Glutamatergic neuron (in vitro differentiated cells): ENCODE measurements at regions not wholly inside any gene's neighbourhood (a gene's known extent, or its start where the extent isn't known, plus 50 kb on each side); places are given as distances from the start of the nearest gene placed in this dataset.

Experiments
- DNase-seq: peaks from one replicate; pipeline ENCODE4 v3.0.0; 2022
- H3K27ac Mint-ChIP-seq: one replicate; pipeline ENCODE4 v1.8.0; 2020; ENCODE audit warnings: mild to moderate bottlenecking, mixed read lengths, inconsistent platforms; ENCODE audit not compliant: unreplicated experiment
- H3K27me3 Mint-ChIP-seq: one replicate; pipeline ENCODE4 v1.8.0; 2020; ENCODE audit warnings: mild to moderate bottlenecking, moderate library complexity, mixed read lengths, inconsistent platforms; ENCODE audit not compliant: unreplicated experiment
- H3K36me3 Mint-ChIP-seq: one replicate; pipeline ENCODE4 v1.8.0; 2020; ENCODE audit warnings: mild to moderate bottlenecking, mixed read lengths, inconsistent platforms; ENCODE audit not compliant: unreplicated experiment
- H3K4me1 Mint-ChIP-seq: one replicate; pipeline ENCODE4 v1.8.0; 2020; ENCODE audit warnings: mild to moderate bottlenecking, low read depth, mixed read lengths, inconsistent platforms; ENCODE audit not compliant: unreplicated experiment
- H3K4me3 Mint-ChIP-seq: one replicate; pipeline ENCODE4 v1.8.0; 2020; ENCODE audit warnings: mild to moderate bottlenecking, mixed read lengths, inconsistent platforms; ENCODE audit not compliant: unreplicated experiment
- H3K9me3 Mint-ChIP-seq: one replicate; pipeline ENCODE4 v1.8.0; 2020; ENCODE audit warnings: mild to moderate bottlenecking, moderate library complexity, mixed read lengths, inconsistent platforms; ENCODE audit not compliant: unreplicated experiment
- TF ChIP-seq, protein P1 (sequence below): fragments of 200-600 bp; sonication (generic); IDR thresholded peaks from one replicate; pipeline ENCODE4 v1.5.0; 2021; ENCODE audit not compliant: partially characterized antibody, unreplicated experiment

DNA sequence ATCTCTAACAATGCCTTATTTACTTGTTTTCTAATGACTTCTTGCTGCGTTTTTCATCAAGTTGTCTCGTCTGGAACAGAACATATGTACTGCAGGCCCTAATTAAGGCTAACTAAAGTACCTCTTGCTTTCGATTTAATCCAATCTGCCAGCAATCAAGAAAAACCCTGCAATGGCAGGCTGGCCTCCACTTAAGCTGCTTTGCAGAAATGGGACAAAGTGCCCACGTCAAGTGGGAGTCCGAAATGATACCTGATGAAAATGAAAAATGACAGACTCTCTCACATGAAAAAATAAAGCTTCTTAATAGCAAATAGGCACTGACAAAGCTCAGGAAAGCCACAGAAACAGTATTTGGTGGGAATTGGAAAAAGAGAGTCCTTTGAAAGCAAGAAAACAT lies 1454.7 kb downstream of the FAM181B start:
- Mint-ChIP-seq H3K27me3 (no peaks in the 10 kb centered on the region), H3K36me3 (peaks cover 8% of the 10 kb centered on the region), H3K4me1 (peaks cover 11% of the 10 kb centered on the region), H3K9me3 (peaks cover 2% of the 10 kb centered on the region), H3K27ac (peak overlapping the region; percentile 53), H3K4me3 (peak overlapping the region; percentile 32)
- DNase-seq = no peak
- TF ChIP-seq, protein P1, sequence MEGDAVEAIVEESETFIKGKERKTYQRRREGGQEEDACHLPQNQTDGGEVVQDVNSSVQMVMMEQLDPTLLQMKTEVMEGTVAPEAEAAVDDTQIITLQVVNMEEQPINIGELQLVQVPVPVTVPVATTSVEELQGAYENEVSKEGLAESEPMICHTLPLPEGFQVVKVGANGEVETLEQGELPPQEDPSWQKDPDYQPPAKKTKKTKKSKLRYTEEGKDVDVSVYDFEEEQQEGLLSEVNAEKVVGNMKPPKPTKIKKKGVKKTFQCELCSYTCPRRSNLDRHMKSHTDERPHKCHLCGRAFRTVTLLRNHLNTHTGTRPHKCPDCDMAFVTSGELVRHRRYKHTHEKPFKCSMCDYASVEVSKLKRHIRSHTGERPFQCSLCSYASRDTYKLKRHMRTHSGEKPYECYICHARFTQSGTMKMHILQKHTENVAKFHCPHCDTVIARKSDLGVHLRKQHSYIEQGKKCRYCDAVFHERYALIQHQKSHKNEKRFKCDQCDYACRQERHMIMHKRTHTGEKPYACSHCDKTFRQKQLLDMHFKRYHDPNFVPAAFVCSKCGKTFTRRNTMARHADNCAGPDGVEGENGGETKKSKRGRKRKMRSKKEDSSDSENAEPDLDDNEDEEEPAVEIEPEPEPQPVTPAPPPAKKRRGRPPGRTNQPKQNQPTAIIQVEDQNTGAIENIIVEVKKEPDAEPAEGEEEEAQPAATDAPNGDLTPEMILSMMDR = no peak

DNA sequence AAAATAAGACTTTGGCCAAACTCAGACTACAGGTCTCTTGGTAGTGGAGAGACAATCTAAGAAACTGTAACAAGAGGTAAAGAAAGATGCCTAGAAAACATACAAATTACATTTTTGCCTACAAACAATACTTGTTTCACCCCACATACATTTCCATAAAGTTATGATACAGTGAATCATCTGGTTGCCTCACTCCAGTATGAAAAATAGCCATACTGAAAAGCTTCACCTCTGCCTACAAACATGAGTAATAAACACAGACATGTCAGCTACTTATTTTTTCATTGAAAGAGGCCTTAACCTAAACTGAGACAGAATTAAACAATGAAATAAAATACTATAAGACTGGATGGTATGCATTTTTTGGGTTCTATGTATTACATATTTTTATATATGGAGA lies 1463.0 kb downstream of the FAM181B start:
- TF ChIP-seq, protein P1 = no peak
- no peak overlapping the region for H3K27ac Mint-ChIP-seq
- H3K4me3 Mint-ChIP-seq = no peak overlapping the region
- H3K27me3 Mint-ChIP-seq = no peaks in the 10 kb centered on the region
- no peaks in the 10 kb centered on the region for H3K9me3 Mint-ChIP-seq
- H3K36me3 Mint-ChIP-seq = no peaks in the 10 kb centered on the region
- no peak for DNase-seq
- H3K4me1 Mint-ChIP-seq = peaks cover 7% of the 10 kb centered on the region

DNA sequence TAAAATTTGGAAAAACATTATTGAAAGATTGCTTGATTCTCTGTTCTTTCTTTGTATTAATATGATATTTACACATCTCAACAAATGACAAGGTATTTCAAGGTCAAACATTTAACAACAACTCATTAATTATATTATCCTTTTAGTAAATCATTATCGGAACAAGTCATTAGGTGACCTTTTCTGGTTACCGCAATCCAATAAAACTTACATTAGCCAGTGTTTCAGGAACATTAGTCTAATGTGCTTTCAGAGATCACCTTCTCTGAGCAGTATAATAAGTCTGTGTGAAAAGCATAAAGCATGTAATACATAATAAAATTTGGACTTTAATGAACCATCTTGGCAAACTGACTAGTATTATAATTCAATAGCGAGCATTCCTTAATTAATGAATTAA lies 1466.4 kb downstream of the FAM181B start:
- TF ChIP-seq, protein P1 = no peak
- Mint-ChIP-seq H3K27me3 (no peaks in the 10 kb centered on the region), H3K27ac (no peak overlapping the region), H3K36me3 (no peaks in the 10 kb centered on the region), H3K4me1 (peaks cover 7% of the 10 kb centered on the region), H3K9me3 (no peaks in the 10 kb centered on the region), H3K4me3 (no peak overlapping the region)
- DNase-seq = no peak

DNA sequence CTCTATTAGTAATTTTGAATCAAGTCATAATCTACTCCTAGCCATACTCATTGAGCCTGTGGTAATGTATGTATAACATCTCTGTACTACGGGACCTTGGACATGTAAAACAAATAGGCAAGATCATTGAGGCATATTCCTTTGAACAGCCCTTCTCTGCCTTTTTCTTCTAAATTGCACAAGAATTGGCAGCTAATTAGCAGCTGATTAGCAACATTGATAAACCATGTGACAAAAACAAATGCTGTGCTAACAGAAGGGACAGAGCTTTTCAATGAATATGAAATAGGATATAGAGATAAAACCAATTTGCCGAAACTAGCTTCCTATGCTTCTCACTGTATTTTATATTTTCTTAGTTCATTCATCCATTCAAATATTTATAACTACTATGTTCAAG lies 1474.2 kb downstream of the FAM181B start:
- Mint-ChIP-seq H3K27me3 (no peaks in the 10 kb centered on the region), H3K9me3 (no peaks in the 10 kb centered on the region), H3K27ac (no peak overlapping the region), H3K36me3 (no peaks in the 10 kb centered on the region), H3K4me3 (no peak overlapping the region), H3K4me1 (peaks cover 4% of the 10 kb centered on the region)
- TF ChIP-seq, protein P1 = no peak
- DNase-seq = no peak

DNA sequence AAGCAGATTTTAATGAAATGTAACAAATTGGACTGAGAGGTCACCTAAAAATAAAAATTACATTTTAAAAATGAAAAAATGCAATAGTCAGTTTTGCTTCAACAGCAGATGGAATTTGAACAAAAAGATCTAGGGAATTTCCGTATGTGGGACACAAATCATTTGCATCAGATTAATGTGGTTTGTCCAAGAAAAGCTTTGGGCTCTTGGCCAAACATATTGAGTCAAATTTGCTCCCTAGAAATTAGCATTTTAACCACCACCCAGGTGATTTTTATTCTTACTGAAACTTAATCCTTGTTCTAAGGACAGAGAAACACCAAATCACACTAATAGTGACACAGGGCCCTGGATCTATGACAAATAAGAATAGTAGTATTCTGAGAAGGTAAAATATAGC lies 1477.8 kb downstream of the FAM181B start:
- H3K9me3 Mint-ChIP-seq = no peaks in the 10 kb centered on the region

More for the DNA sequence above, 1477.8 kb downstream of the FAM181B start:
- DNase-seq = no peak
- H3K27ac Mint-ChIP-seq = no peak overlapping the region
- H3K4me1 Mint-ChIP-seq = peaks cover 4% of the 10 kb centered on the region
- H3K36me3 Mint-ChIP-seq = no peaks in the 10 kb centered on the region
- no peak overlapping the region for H3K4me3 Mint-ChIP-seq
- no peaks in the 10 kb centered on the region for H3K27me3 Mint-ChIP-seq
- TF ChIP-seq, protein P1 = no peak
